ENCODE measurements at regions not wholly inside any gene's neighbourhood (a gene's known extent, or its start where the extent isn't known, plus 50 kb on each side); places are given as distances from the start of the nearest gene placed in this dataset.

DNA sequence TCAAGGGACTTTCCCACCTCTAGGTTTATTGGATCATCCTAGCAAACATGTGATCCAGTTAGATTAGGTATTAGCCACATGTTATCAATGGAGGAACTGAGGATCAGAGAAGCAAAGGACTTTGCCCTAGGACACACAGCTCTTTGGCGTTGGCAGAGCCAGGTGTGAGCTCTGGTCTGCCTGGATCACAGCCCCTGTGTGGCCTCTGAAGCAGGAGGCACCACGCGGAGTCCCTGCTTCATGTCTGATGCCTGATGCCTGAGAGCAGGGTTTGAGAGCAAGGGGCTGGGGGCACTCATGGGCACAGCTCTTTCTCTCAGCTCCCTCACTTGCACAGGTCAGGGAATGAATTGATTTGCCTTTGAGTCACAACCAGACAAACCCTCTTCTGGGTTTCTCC, 64.7 kb upstream of the CTBP2 start:
- intact Hi-C loops (cut with micrococcal nuclease): no loop called here

More for the DNA sequence above, 64.7 kb upstream of the CTBP2 start:
- Histone ChIP-seq H3K9me3 (ENCODE audit: control insufficient read depth in 1 of 2, insufficient read depth in 1 of 2, low read depth in 1 of 2, low read length in 2 of 2) (no peaks in the 10 kb centered on the region), H3K9ac (ENCODE audit: low read length) (no peak overlapping the region), H2AFZ (ENCODE audit: low read depth, low read length, poor library complexity, severe bottlenecking) (no peak overlapping the region), H3K36me3 (ENCODE audit: control insufficient read depth in 1 of 2, insufficient read depth in 2 of 2, low read length in 2 of 2) (no peaks in the 10 kb centered on the region), H4K20me1 (ENCODE audit: insufficient read depth) (no peaks in the 10 kb centered on the region), H3K27ac (ENCODE audit: low read depth, low read length) (no peak overlapping the region), H3K27me3 (ENCODE audit: insufficient read depth, low read length) (0 out of 2 replicates have a peak, but pooled peaks cover 3% of the 10 kb centered on the region), H3K4me1 (ENCODE audit: control insufficient read depth in 1 of 2, insufficient read depth in 2 of 2, low read length in 2 of 2) (peaks cover 0 to 7% of the 10 kb centered on the region in 2 experiments; a peak in 3 of 4 replicates), H3K4me2 (ENCODE audit: low read length) (no peak overlapping the region), H3K4me3 (replicated peaks in 1 of 2; ENCODE audit: low read depth in 1 of 2, low read length in 2 of 2) (no peak overlapping the region), H3K79me2 (ENCODE audit: insufficient read depth, low read length) (no peaks in the 10 kb centered on the region), H3K9me2 (ENCODE audit: insufficient read depth) (no peaks in the 10 kb centered on the region)
- no peak for TF ChIP-seq POLR2A (IDR thresholded peaks at IDR 0.05; ENCODE audit: borderline replicate concordance, extremely low read depth, insufficient read depth, insufficient read length)
- TF ChIP-seq EZH2phosphoT487 (IDR thresholded peaks at IDR 0.05; ENCODE audit: borderline replicate concordance): no peak
- no peak for TF ChIP-seq EGR1 (IDR thresholded peaks at IDR 0.05; ENCODE audit: low read depth)
- TF ChIP-seq, protein P1, sequence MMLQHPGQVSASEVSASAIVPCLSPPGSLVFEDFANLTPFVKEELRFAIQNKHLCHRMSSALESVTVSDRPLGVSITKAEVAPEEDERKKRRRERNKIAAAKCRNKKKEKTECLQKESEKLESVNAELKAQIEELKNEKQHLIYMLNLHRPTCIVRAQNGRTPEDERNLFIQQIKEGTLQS (IDR thresholded peaks at IDR 0.05): no peak
- TF ChIP-seq CBX3 (IDR thresholded peaks at IDR 0.05; ENCODE audit: low read depth): no peak
- TF ChIP-seq CEBPB (IDR thresholded peaks at IDR 0.05; ENCODE audit: low read depth): no peak
- TF ChIP-seq, protein P2, sequence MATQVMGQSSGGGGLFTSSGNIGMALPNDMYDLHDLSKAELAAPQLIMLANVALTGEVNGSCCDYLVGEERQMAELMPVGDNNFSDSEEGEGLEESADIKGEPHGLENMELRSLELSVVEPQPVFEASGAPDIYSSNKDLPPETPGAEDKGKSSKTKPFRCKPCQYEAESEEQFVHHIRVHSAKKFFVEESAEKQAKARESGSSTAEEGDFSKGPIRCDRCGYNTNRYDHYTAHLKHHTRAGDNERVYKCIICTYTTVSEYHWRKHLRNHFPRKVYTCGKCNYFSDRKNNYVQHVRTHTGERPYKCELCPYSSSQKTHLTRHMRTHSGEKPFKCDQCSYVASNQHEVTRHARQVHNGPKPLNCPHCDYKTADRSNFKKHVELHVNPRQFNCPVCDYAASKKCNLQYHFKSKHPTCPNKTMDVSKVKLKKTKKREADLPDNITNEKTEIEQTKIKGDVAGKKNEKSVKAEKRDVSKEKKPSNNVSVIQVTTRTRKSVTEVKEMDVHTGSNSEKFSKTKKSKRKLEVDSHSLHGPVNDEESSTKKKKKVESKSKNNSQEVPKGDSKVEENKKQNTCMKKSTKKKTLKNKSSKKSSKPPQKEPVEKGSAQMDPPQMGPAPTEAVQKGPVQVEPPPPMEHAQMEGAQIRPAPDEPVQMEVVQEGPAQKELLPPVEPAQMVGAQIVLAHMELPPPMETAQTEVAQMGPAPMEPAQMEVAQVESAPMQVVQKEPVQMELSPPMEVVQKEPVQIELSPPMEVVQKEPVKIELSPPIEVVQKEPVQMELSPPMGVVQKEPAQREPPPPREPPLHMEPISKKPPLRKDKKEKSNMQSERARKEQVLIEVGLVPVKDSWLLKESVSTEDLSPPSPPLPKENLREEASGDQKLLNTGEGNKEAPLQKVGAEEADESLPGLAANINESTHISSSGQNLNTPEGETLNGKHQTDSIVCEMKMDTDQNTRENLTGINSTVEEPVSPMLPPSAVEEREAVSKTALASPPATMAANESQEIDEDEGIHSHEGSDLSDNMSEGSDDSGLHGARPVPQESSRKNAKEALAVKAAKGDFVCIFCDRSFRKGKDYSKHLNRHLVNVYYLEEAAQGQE (IDR thresholded peaks at IDR 0.05; ENCODE audit: low read depth): no peak
- POLR2A ChIA-PET: no interaction called here
- CTCF ChIA-PET: no interaction called here
- DNase-seq (ENCODE audit: low read depth, low spot score): no peak
- RAD21 ChIA-PET (ENCODE audit: low non-redundant PET in 1 of 2, low total read pairs in 2 of 2, uncharacterized antibody in 2 of 2, unreplicated experiment in 2 of 2): no interaction called here
- ATAC-seq: no peak
- no TSS peak for BruUV-seq (replicated peaks)

Data from HCT116 (cell line).